Right lobe of liver (tissue), 6 donors: ENCODE measurements at regions not wholly inside any gene's neighbourhood (a gene's known extent, or its start where the extent isn't known, plus 50 kb on each side); places are given as distances from the start of the nearest gene placed in this dataset.

Experiments
- ATAC-seq, 4 donors: fragments of 200-7000 bp; cut with Tn5 transposase; one replicate each; pipeline ENCODE4 v1.9.1; 2020; ENCODE audit warnings: mild to moderate bottlenecking in 4 of 4, moderate library complexity in 4 of 4
- DNase-seq, 3 donors: peaks; one replicate each; pipeline ENCODE4 v3.0.0-alpha.2; 2020
- H3K27ac ChIP-seq, 3 donors: fragments of 200-600 bp; one replicate each; pipeline ENCODE4 v1.8.0; 2022
- H3K27me3 ChIP-seq, 2 donors: fragments of 200-600 bp; one replicate each; pipeline ENCODE4 v1.8.0; 2022
- H3K36me3 ChIP-seq, 4 donors: fragments of 200-600 bp; sonication (generic) in 1 of 4; one replicate each; pipeline versions ENCODE4 v1.5.1 to v1.8.0; 2017 to 2022; ENCODE audit warnings: control low read depth in 1 of 4
- H3K4me1 ChIP-seq, 4 donors: fragments of 200-600 bp; sonication (generic) in 1 of 4; one replicate each; pipeline versions ENCODE4 v1.5.1 to v1.8.0; 2017 to 2022; ENCODE audit warnings: control low read depth in 1 of 4
- H3K4me3 ChIP-seq, 3 donors: fragments of 200-600 bp; one replicate each; pipeline ENCODE4 v1.8.0; 2022
- H3K9me3 ChIP-seq, 4 donors: fragments of 200-600 bp; sonication (generic) in 1 of 4; one replicate each; pipeline versions ENCODE4 v1.5.1 to v1.8.0; 2017 to 2022; ENCODE audit warnings: control low read depth in 1 of 4
- CTCF ChIP-seq, 4 donors: fragments of 200-600 bp in 3 of 4; fragments of 450-650 bp in 1 of 4; IDR thresholded peaks; one replicate each; pipeline versions ENCODE4 v1.5.1 to v1.8.0; 2016 to 2022; ENCODE audit warnings: antibody characterized with exemption in 4 of 4, mild to moderate bottlenecking in 2 of 4
- POLR2A ChIP-seq: fragments of 450-650 bp; IDR thresholded peaks from one replicate; pipeline ENCODE4 v1.6.1; 2017; ENCODE audit warnings: antibody characterized with exemption, mild to moderate bottlenecking
- WGBS: methylation state at CpG from one replicate; pipeline ENCODE4 v1.1.6; 2018; ENCODE audit warnings: low coverage, low lambda C conversion rate; ENCODE audit not compliant: insufficient coverage; ENCODE audit errors: missing lambda C conversion rate; 5-methylcytosine and 5-hydroxymethylcytosine counted together
- intact Hi-C, 2 donors: fragments of 100-400 bp; cut with DNase I; formaldehyde crosslinking; loops; one replicate each; pipeline versions ENCODE4 v1.11.2 to v1.14.1; 2022
- donor health status: DM: no; HTN: yes; CAD: no.
- donor health status: DM: no; HTN: no; CAD: no.
- donor health status: DM: no; HTN: no; CAD: no.
- donor health status: DM: no; HTN: yes; CAD: no.
- donor health status: DM: no; HTN: yes; CAD: no.

DNA sequence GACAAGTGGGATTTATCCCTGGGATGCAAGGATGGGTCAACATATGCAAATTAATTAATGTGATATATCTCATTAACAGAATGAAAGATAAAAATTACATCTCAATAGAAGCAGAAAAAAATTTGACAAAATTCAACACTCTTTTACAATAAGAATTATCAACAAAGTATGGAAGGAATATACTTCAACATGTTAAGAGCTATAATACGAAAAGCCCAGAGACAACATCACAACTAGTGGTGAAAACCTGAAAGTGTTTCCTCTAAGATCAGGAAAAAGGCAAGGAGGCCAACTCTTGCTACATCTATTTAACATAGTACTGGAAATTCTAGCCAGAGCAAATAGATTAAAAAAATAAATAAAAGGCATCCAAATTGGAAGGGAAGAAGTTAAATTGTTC is 970.0 kb upstream of the POT1 start:
- H3K4me1 ChIP-seq, result no peaks in the 10 kb centered on the region
- H3K36me3 ChIP-seq, result no peaks in the 10 kb centered on the region
- no peak overlapping the region for H3K27ac ChIP-seq
- no peak for DNase-seq
- no peaks in the 10 kb centered on the region for H3K9me3 ChIP-seq
- intact Hi-C loops, result no loop called here
- 67% methylated on average over 1 of the region's 1 CpG for WGBS
- no peak for ATAC-seq
- no peaks in the 10 kb centered on the region for H3K27me3 ChIP-seq
- H3K4me3 ChIP-seq, result no peak overlapping the region
- TF ChIP-seq POLR2A (no peak), CTCF (IDR thresholded peaks at IDR 0.05) (no peak)

DNA sequence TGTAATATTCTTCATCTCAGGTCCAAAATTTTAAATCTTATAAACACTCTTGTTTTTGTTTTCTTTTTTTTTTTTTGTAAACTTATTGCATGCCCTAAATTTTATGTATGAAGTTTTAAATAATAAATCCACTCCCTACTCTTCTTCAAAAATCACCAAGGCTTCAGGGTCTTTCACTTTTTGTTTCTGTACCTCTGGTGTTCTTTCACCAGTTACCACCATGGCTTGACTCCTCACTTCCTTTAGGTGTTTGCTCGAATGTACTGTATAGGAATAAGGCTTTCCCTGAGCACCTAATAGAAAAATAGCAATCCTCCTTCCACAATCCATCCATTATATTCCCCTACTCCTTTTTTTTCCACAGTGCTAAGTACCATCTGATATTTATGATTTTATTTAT is 962.8 kb upstream of the POT1 start:
- H3K36me3 ChIP-seq, result no peaks in the 10 kb centered on the region
- no peak overlapping the region for H3K27ac ChIP-seq
- H3K4me3 ChIP-seq, result no peak overlapping the region
- DNase-seq (no peak), ATAC-seq (no peak)
- TF ChIP-seq CTCF (IDR thresholded peaks at IDR 0.05) (no peak), POLR2A (no peak)
- no peaks in the 10 kb centered on the region for H3K4me1 ChIP-seq
- intact Hi-C loops, result no loop called here
- H3K27me3 ChIP-seq, result no peaks in the 10 kb centered on the region
- H3K9me3 ChIP-seq, result no peaks in the 10 kb centered on the region
- WGBS, result 47% methylated on average over 1 of the region's 1 CpG

DNA sequence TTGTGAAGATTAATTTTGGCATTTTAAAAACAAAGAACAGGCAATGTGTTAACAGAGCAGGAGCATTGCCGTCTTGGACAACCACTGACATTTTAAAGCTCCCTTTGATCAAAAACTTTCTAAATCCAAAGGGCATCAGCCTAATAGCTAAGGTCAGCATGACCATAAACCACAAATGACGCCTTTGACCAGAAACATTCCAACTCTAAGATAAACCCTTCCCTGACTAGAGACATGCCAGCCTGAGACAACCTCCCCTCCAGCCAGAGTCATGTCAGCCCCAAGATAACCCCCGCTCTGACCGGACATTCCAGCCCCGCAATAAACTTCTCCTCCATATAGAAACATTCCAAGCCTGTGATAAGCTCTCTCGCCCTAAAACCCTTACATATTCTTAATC is 949.4 kb upstream of the POT1 start:
- DNase-seq (no peak), ATAC-seq (no peak)
- no peak for TF ChIP-seq CTCF (IDR thresholded peaks at IDR 0.05)
- no peak for TF ChIP-seq POLR2A
- Histone ChIP-seq H3K27me3 (no peaks in the 10 kb centered on the region), H3K36me3 (no peaks in the 10 kb centered on the region), H3K4me1 (no peaks in the 10 kb centered on the region), H3K27ac (no peak overlapping the region), H3K4me3 (no peak overlapping the region), H3K9me3 (no peaks in the 10 kb centered on the region)
- intact Hi-C loops, result no loop called here
- 61% methylated on average over 6 of the region's 6 CpGs for WGBS

- WGBS, result 54% methylated on average over 2 of the region's 2 CpGs
- no peak for TF ChIP-seq POLR2A
- TF ChIP-seq CTCF (IDR thresholded peaks at IDR 0.05), result no peak
- ATAC-seq, result no peak
Observed at GRCh38 chr7:125878235-125878956, 948.8 kb upstream of the POT1 start.

More at GRCh38 chr7:125878235-125878956, 948.8 kb upstream of the POT1 start:
- Histone ChIP-seq H3K9me3 (no peaks in the 10 kb centered on the region), H3K4me3 (no peak overlapping the region), H3K4me1 (no peaks in the 10 kb centered on the region), H3K27ac (no peak overlapping the region), H3K36me3 (no peaks in the 10 kb centered on the region), H3K27me3 (no peaks in the 10 kb centered on the region)
- intact Hi-C loops, result no loop called here
- no peak for DNase-seq
